ENCODE measurements at regions not wholly inside any gene's neighbourhood (a gene's known extent, or its start where the extent isn't known, plus 50 kb on each side); places are given as distances from the start of the nearest gene placed in this dataset.
A peak's percentile ranks its signal among the peaks of the same experiment; 100 is the strongest.

GRCh38 chr6:43847741-43848630 is 78.0 kb downstream of the VEGFA start:
- H3K36me3 ChIP-seq (replicated peaks in 1 of 2; ENCODE audit: control insufficient read depth in 1 of 2, insufficient read depth in 2 of 2, low read length in 2 of 2): no peaks in the 10 kb centered on the region
- no peak overlapping the region for H3K4me3 ChIP-seq (replicated peaks in 1 of 3; ENCODE audit: insufficient read depth in 1 of 3, low read depth in 2 of 3, low read length in 3 of 3)
- H3K79me2 ChIP-seq (ENCODE audit: insufficient read depth, low read length): no peaks in the 10 kb centered on the region
- no peak overlapping the region for H2AFZ ChIP-seq (ENCODE audit: low read length)
- no peaks in the 10 kb centered on the region for H4K20me1 ChIP-seq (ENCODE audit: insufficient read depth, low read length)
- no peak overlapping the region for H3K4me2 ChIP-seq (ENCODE audit: low read depth, low read length)
- DNase-seq (ENCODE audit: low spot score): no peak
- no peak for FAIRE-seq
- ATAC-seq: no peak
- 23% methylated on average over 5 of the region's 5 CpGs for WGBS (ENCODE audit: low lambda C conversion rate)
- BruUV-seq (replicated peaks): no TSS peak
- no peak overlapping the region for H3K27ac ChIP-seq (ENCODE audit: extremely low read length, insufficient read depth, low read length)
- POLR2A ChIA-PET: no interaction called here
- 0 out of 2 replicates have a peak, but pooled peaks have one; percentile 29 for TF ChIP-seq MAFF (IDR thresholded peaks at IDR 0.05; ENCODE audit: low read depth, low read length)
- TF ChIP-seq TBX2 (CRISPR knock-in tag; IDR thresholded peaks at IDR 0.05; ENCODE audit: borderline replicate concordance): no peak
- no peak for TF ChIP-seq HOXA5 (CRISPR knock-in tag; IDR thresholded peaks at IDR 0.05)
- no peak for TF ChIP-seq ZNF678 (CRISPR knock-in tag; IDR thresholded peaks at IDR 0.05)
- no peak for TF ChIP-seq ZBTB7A (CRISPR knock-in tag; IDR thresholded peaks at IDR 0.05)
- no peak for TF ChIP-seq PITX1 (CRISPR knock-in tag; IDR thresholded peaks at IDR 0.05)
- TF ChIP-seq ZNF572 (CRISPR knock-in tag; IDR thresholded peaks at IDR 0.05): no peak
- no peak for TF ChIP-seq LBX2 (CRISPR knock-in tag; IDR thresholded peaks at IDR 0.05; ENCODE audit: borderline replicate concordance)
- TF ChIP-seq MAFK (conservative IDR thresholded peaks at IDR 0.05 in 1 of 2, IDR thresholded peaks at IDR 0.05 in 1 of 2; ENCODE audit: low read length in 2 of 2): peak; percentile 44 to 59; a peak in 3 of 4 replicates
- TF ChIP-seq SMARCE1 (IDR thresholded peaks at IDR 0.05; ENCODE audit: borderline replicate concordance): no peak
- no peak for TF ChIP-seq HMGXB3 (CRISPR knock-in tag; IDR thresholded peaks at IDR 0.05; ENCODE audit: borderline replicate concordance)
- no peak for TF ChIP-seq GABPB1 (CRISPR knock-in tag; IDR thresholded peaks at IDR 0.05)
- no peak for TF ChIP-seq WIZ (CRISPR knock-in tag; IDR thresholded peaks at IDR 0.05)
- TF ChIP-seq FOXP4 (CRISPR knock-in tag; IDR thresholded peaks at IDR 0.05): no peak
- no peak for TF ChIP-seq MTA3 (CRISPR knock-in tag; IDR thresholded peaks at IDR 0.05)
- intact Hi-C loops (cut with micrococcal nuclease; ENCODE audit: unreplicated experiment): no loop called here
- CTCF ChIA-PET (ENCODE audit: low intra/inter-chr PET ratio, low total read pairs): no interaction called here
- H3K9me3 ChIP-seq (ENCODE audit: low read length): no peaks in the 10 kb centered on the region
- no peak overlapping the region for H3K9ac ChIP-seq (ENCODE audit: insufficient read depth, low read depth, low read length)
- peaks cover 0 to 17% of the 10 kb centered on the region in 2 experiments; a peak in 2 of 5 replicates for H3K27me3 ChIP-seq (ENCODE audit: control insufficient read depth in 1 of 2, insufficient read depth in 2 of 2, low read length in 2 of 2)
- in situ Hi-C loops (cut with HindIII; ENCODE audit: extremely low pct_ligation_motif_present, low pct_unique_long_range_greater_than_20kb): no loop called here
- H3K4me1 ChIP-seq (ENCODE audit: insufficient read depth, low read length): peaks cover 66% of the 10 kb centered on the region
